ENCODE measurements at regions not wholly inside any gene's neighbourhood (a gene's known extent, or its start where the extent isn't known, plus 50 kb on each side); places are given as distances from the start of the nearest gene placed in this dataset.
A peak's percentile ranks its signal among the peaks of the same experiment; 100 is the strongest.

- Histone ChIP-seq H3K36me3 (no peaks in the 10 kb centered on the region; a peak in 1 of 22 replicates), H3K27me3 (no peaks in the 10 kb centered on the region), H4K20me1 (no peaks in the 10 kb centered on the region), H3K27ac (no peak overlapping the region), H3K4me2 (no peak overlapping the region), H3K4me3 (no peak overlapping the region), H3K9ac (no peak overlapping the region), H3K9me3 (replicated peaks in 1 of 11) (peaks cover 57 to 85% (median 72%) of the 10 kb centered on the region in 11 experiments), H3K4me1 (no peaks in the 10 kb centered on the region)
- TF ChIP-seq Cebpa-rat (IDR thresholded peaks at IDR 0.05): no peak
These were observed 695.6 kb upstream of the GCFC2 start for GRCh38 chr2:76406134-76406855.

- Histone ChIP-seq H4K20me1 (no peaks in the 10 kb centered on the region), H3K4me2 (no peak overlapping the region), H3K27ac (no peak overlapping the region), H3K4me1 (peaks cover 11 to 49% (median 28%) of the 10 kb centered on the region in 10 experiments), H3K27me3 (no peaks in the 10 kb centered on the region), H3K4me3 (no peak overlapping the region), H3K9me3 (replicated peaks in 1 of 11) (peaks cover 0 to 32% (median 11%) of the 10 kb centered on the region in 11 experiments; a peak in 12 of 22 replicates), H3K36me3 (no peaks in the 10 kb centered on the region), H3K9ac (no peak overlapping the region)
- TF ChIP-seq Cebpa-rat (IDR thresholded peaks at IDR 0.05): no peak
These were observed 682.6 kb upstream of the GCFC2 start for GRCh38 chr2:76393356-76393755.

GRCh38 chr2:76391678-76392077, 681.0 kb upstream of the GCFC2 start:
- no peak overlapping the region for H3K27ac ChIP-seq
- no peaks in the 10 kb centered on the region for H4K20me1 ChIP-seq
- no peak overlapping the region for H3K4me3 ChIP-seq
- H3K9ac ChIP-seq: 0 out of 22 replicates have a peak overlapping the region, but pooled peaks of 1 of the 11 experiments have one; percentile 3
- no peak for TF ChIP-seq Cebpa-rat (IDR thresholded peaks at IDR 0.05)
- peak overlapping the region in 10 of 11 experiments; percentile 5 to 68 (median 56); a peak in 17 of 22 replicates for H3K4me2 ChIP-seq
- H3K9me3 ChIP-seq (replicated peaks in 1 of 11): peaks cover 0 to 36% (median 3%) of the 10 kb centered on the region in 11 experiments; a peak in 12 of 22 replicates
- no peaks in the 10 kb centered on the region for H3K27me3 ChIP-seq
- peaks cover 11 to 49% (median 28%) of the 10 kb centered on the region in 10 experiments for H3K4me1 ChIP-seq
- no peaks in the 10 kb centered on the region for H3K36me3 ChIP-seq

GRCh38 chr2:76387294-76387693, 676.6 kb upstream of the GCFC2 start:
- TF ChIP-seq Cebpa-rat (IDR thresholded peaks at IDR 0.05): no peak
- Histone ChIP-seq H4K20me1 (no peaks in the 10 kb centered on the region), H3K4me1 (peaks cover 0 to 22% (median 12%) of the 10 kb centered on the region in 10 experiments; a peak in 16 of 20 replicates), H3K4me2 (no peak overlapping the region), H3K36me3 (no peaks in the 10 kb centered on the region), H3K27ac (no peak overlapping the region), H3K9me3 (replicated peaks in 1 of 11) (peaks cover 0 to 39% (median 3%) of the 10 kb centered on the region in 11 experiments; a peak in 10 of 22 replicates), H3K9ac (no peak overlapping the region), H3K27me3 (no peaks in the 10 kb centered on the region), H3K4me3 (no peak overlapping the region)

- Histone ChIP-seq H3K27ac (no peak overlapping the region), H3K4me2 (no peak overlapping the region)
These were observed 675.2 kb upstream of the GCFC2 start for GRCh38 chr2:76385943-76386342.

GRCh38 chr2:76381624-76382023, 670.9 kb upstream of the GCFC2 start:
- Histone ChIP-seq H3K9ac (no peak overlapping the region), H4K20me1 (no peaks in the 10 kb centered on the region), H3K27ac (no peak overlapping the region), H3K4me3 (no peak overlapping the region), H3K27me3 (no peaks in the 10 kb centered on the region), H3K4me2 (no peak overlapping the region), H3K36me3 (no peaks in the 10 kb centered on the region), H3K4me1 (peaks cover 0 to 7% (median 2%) of the 10 kb centered on the region in 10 experiments; a peak in 5 of 20 replicates), H3K9me3 (replicated peaks in 1 of 11) (peaks cover 0 to 4% (median 0%) of the 10 kb centered on the region in 11 experiments; a peak in 1 of 22 replicates)
- TF ChIP-seq Cebpa-rat (IDR thresholded peaks at IDR 0.05): no peak

More at GRCh38 chr2:76385943-76386342, 675.2 kb upstream of the GCFC2 start:
- TF ChIP-seq Cebpa-rat (IDR thresholded peaks at IDR 0.05): no peak
- no peaks in the 10 kb centered on the region for H3K36me3 ChIP-seq
- H4K20me1 ChIP-seq: no peaks in the 10 kb centered on the region
- H3K4me3 ChIP-seq: no peak overlapping the region
- peaks cover 0 to 39% (median 3%) of the 10 kb centered on the region in 11 experiments; a peak in 10 of 22 replicates for H3K9me3 ChIP-seq (replicated peaks in 1 of 11)
- no peak overlapping the region for H3K9ac ChIP-seq
- no peaks in the 10 kb centered on the region for H3K27me3 ChIP-seq
- H3K4me1 ChIP-seq: peaks cover 0 to 9% (median 0%) of the 10 kb centered on the region in 10 experiments; a peak in 7 of 20 replicates

GRCh38 chr2:76378140-76378539, 667.4 kb upstream of the GCFC2 start:
- Histone ChIP-seq H3K4me1 (peaks cover 0 to 7% (median 2%) of the 10 kb centered on the region in 10 experiments; a peak in 5 of 20 replicates), H3K36me3 (no peaks in the 10 kb centered on the region), H3K4me2 (no peak overlapping the region), H3K4me3 (no peak overlapping the region), H3K27ac (no peak overlapping the region), H3K27me3 (no peaks in the 10 kb centered on the region), H3K9ac (no peak overlapping the region), H4K20me1 (no peaks in the 10 kb centered on the region), H3K9me3 (replicated peaks in 1 of 11) (peaks cover 0 to 3% (median 0%) of the 10 kb centered on the region in 11 experiments; a peak in 1 of 22 replicates)
- no peak for TF ChIP-seq Cebpa-rat (IDR thresholded peaks at IDR 0.05)

- H3K9me3 ChIP-seq (replicated peaks in 1 of 11): peaks cover 10 to 22% (median 15%) of the 10 kb centered on the region in 11 experiments; a peak in 19 of 22 replicates
- H3K4me3 ChIP-seq: no peak overlapping the region
- H3K9ac ChIP-seq: no peak overlapping the region
- H3K27me3 ChIP-seq: no peaks in the 10 kb centered on the region
- TF ChIP-seq Cebpa-rat (IDR thresholded peaks at IDR 0.05): no peak
- H3K4me2 ChIP-seq: no peak overlapping the region
- H3K36me3 ChIP-seq: no peaks in the 10 kb centered on the region
- peaks cover 0 to 14% (median 2%) of the 10 kb centered on the region in 10 experiments; a peak in 7 of 20 replicates for H3K4me1 ChIP-seq
- no peak overlapping the region for H3K27ac ChIP-seq
- no peaks in the 10 kb centered on the region for H4K20me1 ChIP-seq
These were observed 630.7 kb upstream of the GCFC2 start for GRCh38 chr2:76341439-76341838.

- Histone ChIP-seq H3K4me1 (peaks cover 0 to 13% (median 2%) of the 10 kb centered on the region in 10 experiments; a peak in 7 of 20 replicates), H3K4me2 (no peak overlapping the region), H4K20me1 (no peaks in the 10 kb centered on the region), H3K9me3 (replicated peaks in 1 of 11) (peaks cover 10 to 38% (median 24%) of the 10 kb centered on the region in 11 experiments; a peak in 21 of 22 replicates), H3K4me3 (no peak overlapping the region), H3K36me3 (no peaks in the 10 kb centered on the region), H3K27ac (no peak overlapping the region), H3K9ac (no peak overlapping the region), H3K27me3 (no peaks in the 10 kb centered on the region)
- TF ChIP-seq Cebpa-rat (IDR thresholded peaks at IDR 0.05): no peak
These were observed 622.2 kb upstream of the GCFC2 start for GRCh38 chr2:76332871-76333270.
